Lung (tissue), 11 donors: ENCODE measurements at regions not wholly inside any gene's neighbourhood (a gene's known extent, or its start where the extent isn't known, plus 50 kb on each side); places are given as distances from the start of the nearest gene placed in this dataset.

Experiments used
- ATAC-seq: fragments of 200-7000 bp; cut with Tn5 transposase; one replicate; pipeline ENCODE4 v1.9.1; 2020; ENCODE audit warnings: moderate number of reproducible peaks; ENCODE audit not compliant: insufficient read depth, low FRiP score
- DNase-seq, 3 donors: peaks; one replicate each; pipeline ENCODE4 v3.0.0-alpha.2; 2013 to 2017
- H3K27ac ChIP-seq, 2 donors: one replicate each; pipeline ENCODE4 v1.5.1; 2013; ENCODE audit warnings: mild to moderate bottlenecking in 2 of 2, moderate library complexity in 2 of 2, control low read depth in 1 of 2, inconsistent platforms in 1 of 2, low read depth in 1 of 2, low read length in 1 of 2
- H3K27me3 ChIP-seq, 3 donors: one replicate each; pipeline ENCODE4 v1.5.1; 2013; ENCODE audit warnings: low read length in 2 of 3; ENCODE audit not compliant: control insufficient read depth in 3 of 3, insufficient read depth in 3 of 3
- H3K36me3 ChIP-seq, 4 donors: one replicate each; pipeline ENCODE4 v1.5.1; 2013; ENCODE audit warnings: low read length in 4 of 4, mild to moderate bottlenecking in 1 of 4, moderate library complexity in 1 of 4; ENCODE audit not compliant: control insufficient read depth in 4 of 4, insufficient read depth in 4 of 4
- H3K4me1 ChIP-seq, 5 donors: one replicate each; pipeline ENCODE4 v1.5.1; 2013; ENCODE audit warnings: low read length in 5 of 5, mild to moderate bottlenecking in 2 of 5, moderate library complexity in 1 of 5; ENCODE audit not compliant: control insufficient read depth in 5 of 5, insufficient read depth in 5 of 5
- H3K4me3 ChIP-seq: one replicate; pipeline ENCODE4 v1.5.1; 2013; ENCODE audit warnings: mild to moderate bottlenecking, control low read depth, moderate library complexity
- H3K9ac ChIP-seq, 2 donors: one replicate each; pipeline ENCODE4 v1.5.1; 2013; ENCODE audit warnings: low read length in 2 of 2, control low read depth in 1 of 2; ENCODE audit not compliant: insufficient read depth in 1 of 2
- H3K9me3 ChIP-seq, 4 donors: one replicate each; pipeline ENCODE4 v1.5.1; 2013; ENCODE audit warnings: low read length in 3 of 4, mild to moderate bottlenecking in 1 of 4, moderate library complexity in 1 of 4; ENCODE audit not compliant: control insufficient read depth in 4 of 4, insufficient read depth in 3 of 4
- CTCF ChIP-seq: IDR thresholded peaks from 2 replicates; pipeline ENCODE4 v1.5.1; 2012; ENCODE audit warnings: mild to moderate bottlenecking; ENCODE audit errors: control extremely low read depth, extremely low read depth
- WGBS, 2 donors: extraction: QIAGEN DNeasy Blood & Tissue Kit; methylation state at CpG; one replicate each; pipeline ENCODE4 v1.1.7; 2013; 5-methylcytosine and 5-hydroxymethylcytosine counted together
- donor health status: control.
- donor health status: control.
- donor health status: Bipolar disorder and iron deficiency.
- donor health status: healthy.
- donor health status: DM: yes; HTN: yes; CAD: no.

- peaks cover 0 to 4% (median 0%) of the 10 kb centered on the region in 5 donors for H3K4me1 ChIP-seq
- H3K9ac ChIP-seq: no peak overlapping the region
- no peak overlapping the region for H3K4me3 ChIP-seq
- WGBS, 2 donors: 90 to 95% methylated on average over 2 of the region's 2 CpGs
- peaks cover 0 to 2% (median 0%) of the 10 kb centered on the region in 4 donors for H3K9me3 ChIP-seq
- no peaks in the 10 kb centered on the region for H3K27me3 ChIP-seq
- H3K36me3 ChIP-seq: no peaks in the 10 kb centered on the region
- no peak for TF ChIP-seq CTCF
- DNase-seq (no peak), ATAC-seq (no peak)
- H3K27ac ChIP-seq: no peak overlapping the region
Observed at GRCh38 chr12:92528097-92528496, 174.7 kb upstream of the PLEKHG7 start.

- no peak for DNase-seq
- ATAC-seq: no peak
- 90 to 94% methylated on average over 4 of the region's 4 CpGs for WGBS, 2 donors
Observed at GRCh38 chr12:92524489-92524888, 178.3 kb upstream of the PLEKHG7 start.

GRCh38 chr12:92520511-92520910, 182.3 kb upstream of the PLEKHG7 start:
- no peak for ATAC-seq
- H3K9me3 ChIP-seq: peaks cover 0 to 3% (median 0%) of the 10 kb centered on the region in 4 donors

More at GRCh38 chr12:92524489-92524888, 178.3 kb upstream of the PLEKHG7 start:
- Histone ChIP-seq H3K9ac (no peak overlapping the region), H3K36me3 (no peaks in the 10 kb centered on the region), H3K27me3 (no peaks in the 10 kb centered on the region), H3K4me3 (no peak overlapping the region), H3K27ac (no peak overlapping the region), H3K9me3 (peaks cover 0 to 3% (median 0%) of the 10 kb centered on the region in 4 donors), H3K4me1 (peaks cover 0 to 4% (median 0%) of the 10 kb centered on the region in 5 donors)
- TF ChIP-seq CTCF: no peak

More at GRCh38 chr12:92520511-92520910, 182.3 kb upstream of the PLEKHG7 start:
- DNase-seq: no peak
- H3K36me3 ChIP-seq: no peaks in the 10 kb centered on the region
- H3K4me1 ChIP-seq: peaks cover 0 to under 1% (median 0%) of the 10 kb centered on the region in 5 donors
- H3K4me3 ChIP-seq: no peak overlapping the region
- no peak overlapping the region for H3K27ac ChIP-seq
- TF ChIP-seq CTCF: no peak
- no peak overlapping the region for H3K9ac ChIP-seq
- no peaks in the 10 kb centered on the region for H3K27me3 ChIP-seq
